ENCODE measurements at regions not wholly inside any gene's neighbourhood (a gene's known extent, or its start where the extent isn't known, plus 50 kb on each side); places are given as distances from the start of the nearest gene placed in this dataset.

DNA sequence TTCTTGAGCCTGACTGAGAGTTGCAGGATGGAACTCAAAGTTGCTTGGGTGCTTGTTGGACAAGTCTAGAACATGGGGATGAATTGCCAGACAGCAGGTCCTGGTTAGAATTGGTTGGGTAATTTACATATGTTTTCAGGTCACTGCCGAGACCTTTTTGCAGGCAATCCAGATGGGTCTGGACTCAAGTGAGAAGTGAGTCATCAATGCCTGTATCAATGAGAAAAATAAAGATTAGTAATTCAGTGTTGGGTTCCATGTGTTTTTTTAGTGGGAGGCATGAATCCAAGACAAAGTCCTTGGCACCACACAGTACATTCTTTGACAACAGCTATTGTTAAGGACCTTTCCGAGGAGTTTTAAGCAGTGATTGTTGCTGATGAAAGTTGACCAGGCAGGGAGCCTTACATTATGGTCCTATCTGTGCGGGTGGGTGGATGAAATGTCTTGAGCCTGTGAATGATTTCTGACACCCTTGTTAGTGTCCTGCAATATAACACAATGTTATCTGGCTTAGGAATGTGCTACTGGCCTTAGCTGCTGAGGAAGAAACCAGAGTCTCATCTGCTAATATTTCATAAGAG is 77.7 kb downstream of the CRYGS start:
- TF ChIP-seq TAF1 (IDR thresholded peaks at IDR 0.05; ENCODE audit: low read depth) (no peak), MXI1 (conservative IDR thresholded peaks at IDR 0.05; ENCODE audit: poor library complexity, severe bottlenecking) (no peak), RAD21 (conservative IDR thresholded peaks at IDR 0.05) (no peak), EP300 (conservative IDR thresholded peaks at IDR 0.05; ENCODE audit: poor library complexity, severe bottlenecking) (no peak)
- TF ChIP-seq, protein P1, sequence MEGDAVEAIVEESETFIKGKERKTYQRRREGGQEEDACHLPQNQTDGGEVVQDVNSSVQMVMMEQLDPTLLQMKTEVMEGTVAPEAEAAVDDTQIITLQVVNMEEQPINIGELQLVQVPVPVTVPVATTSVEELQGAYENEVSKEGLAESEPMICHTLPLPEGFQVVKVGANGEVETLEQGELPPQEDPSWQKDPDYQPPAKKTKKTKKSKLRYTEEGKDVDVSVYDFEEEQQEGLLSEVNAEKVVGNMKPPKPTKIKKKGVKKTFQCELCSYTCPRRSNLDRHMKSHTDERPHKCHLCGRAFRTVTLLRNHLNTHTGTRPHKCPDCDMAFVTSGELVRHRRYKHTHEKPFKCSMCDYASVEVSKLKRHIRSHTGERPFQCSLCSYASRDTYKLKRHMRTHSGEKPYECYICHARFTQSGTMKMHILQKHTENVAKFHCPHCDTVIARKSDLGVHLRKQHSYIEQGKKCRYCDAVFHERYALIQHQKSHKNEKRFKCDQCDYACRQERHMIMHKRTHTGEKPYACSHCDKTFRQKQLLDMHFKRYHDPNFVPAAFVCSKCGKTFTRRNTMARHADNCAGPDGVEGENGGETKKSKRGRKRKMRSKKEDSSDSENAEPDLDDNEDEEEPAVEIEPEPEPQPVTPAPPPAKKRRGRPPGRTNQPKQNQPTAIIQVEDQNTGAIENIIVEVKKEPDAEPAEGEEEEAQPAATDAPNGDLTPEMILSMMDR (IDR thresholded peaks at IDR 0.05; ENCODE audit: poor library complexity, severe bottlenecking), result no peak
